Adrenal gland (tissue), 9 donors: ENCODE measurements at regions not wholly inside any gene's neighbourhood (a gene's known extent, or its start where the extent isn't known, plus 50 kb on each side); places are given as distances from the start of the nearest gene placed in this dataset.
A peak's percentile ranks its signal among the peaks of the same experiment; 100 is the strongest.

Experiments used
- DNase-seq, 7 donors: peaks; one replicate each; pipeline ENCODE4 v3.0.0-alpha.2; 2019 to 2020
- H3K27ac ChIP-seq, 5 donors: fragments of 200-600 bp; sonication (generic) in 4 of 5; 1 replicate in 3 of 5; 2 replicates in 2 of 5; pipeline versions ENCODE4 v1.5.1 to v1.8.0; 2016 to 2020; ENCODE audit warnings: mild to moderate bottlenecking in 1 of 5
- H3K27me3 ChIP-seq: fragments of 200-600 bp; 2 replicates; pipeline ENCODE4 v1.8.0; 2021
- H3K36me3 ChIP-seq, 2 donors: fragments of 200-600 bp; replicated peaks in 1 of 2; 1 replicate in 1 of 2; 2 replicates in 1 of 2; pipeline versions ENCODE4 v1.5.1 to v1.8.0; 2018 to 2022
- H3K4me1 ChIP-seq, 2 donors: fragments of 200-600 bp; replicated peaks in 1 of 2; 1 replicate in 1 of 2; 2 replicates in 1 of 2; pipeline versions ENCODE4 v1.5.1 to v1.8.0; 2018 to 2021
- H3K4me3 ChIP-seq, 4 donors: fragments of 200-600 bp; sonication (generic) in 3 of 4; one replicate each; pipeline ENCODE4 v1.5.1; 2016 to 2018
- H3K9me3 ChIP-seq, 3 donors: fragments of 200-600 bp; sonication (generic) in 1 of 3; replicated peaks in 1 of 3; 1 replicate in 2 of 3; 2 replicates in 1 of 3; pipeline versions ENCODE4 v1.5.1 to v1.8.0; 2016 to 2021
- POLR2A ChIP-seq, 2 donors: fragments of 450-650 bp; IDR thresholded peaks; one replicate each; pipeline ENCODE4 v1.6.1; 2017; ENCODE audit warnings: antibody characterized with exemption in 2 of 2, mild to moderate bottlenecking in 2 of 2, moderate library complexity in 1 of 2
- WGBS, 4 donors: extraction: QIAGEN DNeasy Blood & Tissue Kit in 2 of 4; methylation state at CpG; one replicate each; pipeline versions ENCODE4 v1.1.5 to v1.1.7; 2013 to 2017; 5-methylcytosine and 5-hydroxymethylcytosine counted together
- intact Hi-C, 2 donors: fragments of 100-400 bp; cut with DNase I; formaldehyde crosslinking; loops; one replicate each; pipeline versions ENCODE4 v1.14.1 to v1.15.0; 2022 to 2023
- TF ChIP-seq, protein P1 (sequence below), 6 experiments: fragments of 450-650 bp in 4 of 6; fragments of 200-600 bp in 2 of 6; sonication (generic) in 1 of 6; IDR thresholded peaks; 1 replicate in 5 of 6; 2 replicates in 1 of 6; pipeline versions ENCODE4 v1.5.1 to v1.8.0; 2016 to 2021; ENCODE audit warnings: antibody characterized with exemption in 6 of 6, mild to moderate bottlenecking in 2 of 6, moderate library complexity in 1 of 6
- donor health status: healthy with polysubstance abuse.
- donor health status: Bipolar disorder and iron deficiency.
- donor health status: DM: yes; HTN: yes; CAD: no.
- donor health status: DM: no; HTN: no; CAD: no.
- donor health status: DM: no; HTN: no; CAD: no.

DNA sequence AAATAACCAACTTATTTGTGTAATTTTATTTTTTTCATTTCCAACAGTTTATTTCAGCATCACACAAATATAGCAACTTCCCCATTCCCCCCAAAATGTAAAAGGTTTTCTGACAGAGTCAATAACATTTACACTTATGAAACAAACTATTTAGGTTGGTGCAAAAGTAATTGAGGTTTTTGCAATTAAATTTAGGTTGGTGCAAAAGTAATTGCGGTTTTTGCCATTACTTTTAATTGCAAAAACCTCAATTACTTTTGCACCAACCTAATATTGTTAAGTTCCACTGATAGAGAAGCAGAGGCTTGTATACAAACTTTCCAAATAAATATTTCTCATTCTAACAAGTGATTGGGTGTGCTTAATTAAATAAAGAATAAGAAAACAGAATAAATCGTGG is 270.9 kb upstream of the DUSP10 start:
- Histone ChIP-seq H3K27me3 (no peaks in the 10 kb centered on the region), H3K36me3 (no peaks in the 10 kb centered on the region), H3K4me1 (no peaks in the 10 kb centered on the region), H3K9me3 (no peaks in the 10 kb centered on the region), H3K4me3 (no peak overlapping the region), H3K27ac (no peak overlapping the region)
- DNase-seq = no peak
- TF ChIP-seq, protein P1, sequence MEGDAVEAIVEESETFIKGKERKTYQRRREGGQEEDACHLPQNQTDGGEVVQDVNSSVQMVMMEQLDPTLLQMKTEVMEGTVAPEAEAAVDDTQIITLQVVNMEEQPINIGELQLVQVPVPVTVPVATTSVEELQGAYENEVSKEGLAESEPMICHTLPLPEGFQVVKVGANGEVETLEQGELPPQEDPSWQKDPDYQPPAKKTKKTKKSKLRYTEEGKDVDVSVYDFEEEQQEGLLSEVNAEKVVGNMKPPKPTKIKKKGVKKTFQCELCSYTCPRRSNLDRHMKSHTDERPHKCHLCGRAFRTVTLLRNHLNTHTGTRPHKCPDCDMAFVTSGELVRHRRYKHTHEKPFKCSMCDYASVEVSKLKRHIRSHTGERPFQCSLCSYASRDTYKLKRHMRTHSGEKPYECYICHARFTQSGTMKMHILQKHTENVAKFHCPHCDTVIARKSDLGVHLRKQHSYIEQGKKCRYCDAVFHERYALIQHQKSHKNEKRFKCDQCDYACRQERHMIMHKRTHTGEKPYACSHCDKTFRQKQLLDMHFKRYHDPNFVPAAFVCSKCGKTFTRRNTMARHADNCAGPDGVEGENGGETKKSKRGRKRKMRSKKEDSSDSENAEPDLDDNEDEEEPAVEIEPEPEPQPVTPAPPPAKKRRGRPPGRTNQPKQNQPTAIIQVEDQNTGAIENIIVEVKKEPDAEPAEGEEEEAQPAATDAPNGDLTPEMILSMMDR (IDR thresholded peaks at IDR 0.05) = no peak
- TF ChIP-seq POLR2A (IDR thresholded peaks at IDR 0.05) = no peak
- 75 to 88% (median 81%) methylated on average over 2 of the region's 2 CpGs for WGBS, 4 donors
- intact Hi-C loops = no loop called here

DNA sequence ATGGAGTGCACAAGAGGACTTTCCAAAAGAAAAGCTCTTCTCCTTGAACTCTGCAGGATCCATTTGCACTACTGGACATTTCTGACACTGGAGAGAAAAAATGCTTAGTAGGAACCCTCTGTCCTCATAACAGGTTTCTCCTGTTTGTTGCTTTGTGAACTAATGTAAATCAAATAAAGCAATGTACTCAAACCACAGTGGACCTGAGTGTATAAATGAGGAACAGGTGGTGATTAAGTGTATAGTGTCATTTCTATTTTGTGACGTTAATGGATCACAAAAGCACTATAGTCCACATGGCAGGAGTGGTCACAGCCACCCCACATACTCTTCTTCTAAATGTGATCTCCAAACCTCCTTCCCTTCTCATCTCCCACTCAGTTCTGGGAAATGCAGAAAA is 268.4 kb upstream of the DUSP10 start:
- no peak for TF ChIP-seq POLR2A (IDR thresholded peaks at IDR 0.05)
- TF ChIP-seq, protein P1 (IDR thresholded peaks at IDR 0.05) = no peak
- H3K9me3 ChIP-seq = no peaks in the 10 kb centered on the region
- no peaks in the 10 kb centered on the region for H3K4me1 ChIP-seq
- H3K36me3 ChIP-seq = no peaks in the 10 kb centered on the region
- H3K27me3 ChIP-seq = no peaks in the 10 kb centered on the region
- intact Hi-C loops = no loop called here
- DNase-seq = no peak
- 74 to 96% (median 89%) methylated on average over 1 of the region's 1 CpG for WGBS, 4 donors
- no peak overlapping the region for H3K27ac ChIP-seq
- no peak overlapping the region for H3K4me3 ChIP-seq

DNA sequence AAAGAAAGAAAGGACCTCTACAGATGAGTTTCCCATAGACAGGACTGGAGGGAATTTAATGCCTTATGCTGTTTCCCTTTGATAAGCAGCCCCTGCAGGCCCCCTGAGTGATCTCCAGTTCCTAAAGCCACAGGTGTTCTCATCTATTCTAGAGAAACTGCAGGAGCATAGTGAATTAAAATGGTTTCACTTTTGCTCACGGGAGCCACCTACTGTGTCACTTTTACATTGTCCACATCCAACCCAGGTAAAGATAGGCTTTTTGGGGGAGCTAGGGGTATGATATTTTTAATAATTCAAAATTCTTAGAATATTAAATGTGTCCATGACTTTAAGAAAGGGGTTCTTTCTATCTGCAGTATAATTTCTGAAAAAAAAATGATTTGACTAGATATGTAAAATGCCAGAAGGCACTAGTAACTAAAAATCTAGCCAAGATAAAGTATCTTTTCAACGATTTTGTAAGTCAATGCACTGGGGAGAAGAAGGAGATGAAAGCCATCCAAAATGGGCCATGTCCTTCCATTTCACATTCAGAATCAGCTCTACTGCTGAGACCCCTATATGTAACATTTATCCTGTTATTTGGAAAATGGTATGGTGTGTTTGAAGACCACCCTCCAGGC is 267.3 kb upstream of the DUSP10 start:
- Histone ChIP-seq H3K36me3 (no peaks in the 10 kb centered on the region), H3K27me3 (no peaks in the 10 kb centered on the region), H3K27ac (no peak overlapping the region), H3K4me3 (no peak overlapping the region), H3K9me3 (no peaks in the 10 kb centered on the region), H3K4me1 (no peaks in the 10 kb centered on the region)
- DNase-seq = peak in 2 of 7 donors; percentile 19 to 21
- TF ChIP-seq, protein P1 (IDR thresholded peaks at IDR 0.05) = peak in 3 of 6 experiments; percentile 40 to 48 (median 45)
- TF ChIP-seq POLR2A (IDR thresholded peaks at IDR 0.05) = no peak
- intact Hi-C loops = loop anchor here in 1 of 2 donors (10.0 kb wide), 2 partner anchors 254 to 464 kb away; no protein-coding TSS in a partner anchor
- WGBS, 4 donors = 18 to 29% (median 25%) methylated on average over 2 of the region's 2 CpGs

DNA sequence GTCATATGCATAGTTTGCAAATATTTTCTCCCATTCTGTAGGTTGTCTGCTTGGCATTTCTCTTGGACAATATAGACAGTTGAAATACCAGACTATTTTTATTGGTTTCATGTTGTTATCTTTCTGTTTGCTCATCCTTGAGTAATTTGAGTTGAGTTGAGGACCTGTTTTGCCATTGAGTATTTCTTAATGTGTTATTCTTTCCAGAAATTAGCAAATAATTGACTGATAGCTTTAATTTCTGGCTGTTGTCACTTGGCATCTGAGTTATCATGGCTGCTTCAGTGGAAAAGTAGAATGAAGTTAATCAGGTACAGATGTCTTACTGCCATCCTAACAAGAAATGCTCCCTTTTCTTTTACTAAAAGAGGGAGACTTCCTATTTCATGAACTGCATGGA is 264.8 kb upstream of the DUSP10 start:
- Histone ChIP-seq H3K27ac (no peak overlapping the region), H3K27me3 (no peaks in the 10 kb centered on the region), H3K4me1 (no peaks in the 10 kb centered on the region), H3K36me3 (no peaks in the 10 kb centered on the region), H3K9me3 (no peaks in the 10 kb centered on the region), H3K4me3 (no peak overlapping the region)
- TF ChIP-seq POLR2A (IDR thresholded peaks at IDR 0.05) = no peak
- TF ChIP-seq, protein P1 (IDR thresholded peaks at IDR 0.05) = no peak
- intact Hi-C loops = loop anchor here in 1 of 2 donors (10.0 kb wide), 2 partner anchors 252 to 462 kb away; no protein-coding TSS in a partner anchor
- DNase-seq = no peak
